Urinary bladder (tissue), 3 donors: ENCODE measurements at regions not wholly inside any gene's neighbourhood (a gene's known extent, or its start where the extent isn't known, plus 50 kb on each side); places are given as distances from the start of the nearest gene placed in this dataset.
"Not testable (repeated sequence)": the region's sequence is repeated elsewhere in the genome, so short reads cannot be mapped to it uniquely, and the experiment has no call there.

Experiments
- DNase-seq: peaks from one replicate; pipeline ENCODE4 v3.0.0-alpha.2; 2015; ENCODE audit errors: extremely low spot score
- H3K27ac ChIP-seq: one replicate; pipeline ENCODE4 v1.5.1; 2013; ENCODE audit warnings: low read depth, mild to moderate bottlenecking, moderate library complexity
- H3K36me3 ChIP-seq: one replicate; pipeline ENCODE4 v1.6.1; 2013; ENCODE audit warnings: mild to moderate bottlenecking, moderate library complexity; ENCODE audit not compliant: insufficient read depth
- H3K4me1 ChIP-seq: one replicate; pipeline ENCODE4 v1.6.1; 2013; ENCODE audit warnings: mild to moderate bottlenecking, moderate library complexity; ENCODE audit not compliant: insufficient read depth
- H3K4me3 ChIP-seq: one replicate; pipeline ENCODE4 v1.5.1; 2013; ENCODE audit warnings: low read depth, low read length
- WGBS: extraction: QIAGEN DNeasy Blood & Tissue Kit; methylation state at CpG from one replicate; pipeline ENCODE4 v1.1.7; 2013; 5-methylcytosine and 5-hydroxymethylcytosine counted together
- donor health status: healthy with polysubstance abuse.
- donor health status: healthy.

- DNase-seq, result no peak
- H3K4me1 ChIP-seq, result no peaks in the 10 kb centered on the region
- WGBS, result 76% methylated on average over 8 of the region's 8 CpGs
- no peak overlapping the region for H3K4me3 ChIP-seq
- no peaks in the 10 kb centered on the region for H3K36me3 ChIP-seq
- no peak overlapping the region for H3K27ac ChIP-seq
Measured at GRCh38 chr17:5741810-5742209, 157.5 kb upstream of the NLRP1 start.

- no peak for DNase-seq
- H3K36me3 ChIP-seq, result no peaks in the 10 kb centered on the region
- WGBS, result 54% methylated on average over 4 of the region's 4 CpGs
Measured at GRCh38 chr17:5745111-5745813, 161.0 kb upstream of the NLRP1 start.

GRCh38 chr17:5747276-5747675, 163.0 kb upstream of the NLRP1 start:
- no peaks in the 10 kb centered on the region for H3K36me3 ChIP-seq

More at GRCh38 chr17:5745111-5745813, 161.0 kb upstream of the NLRP1 start:
- Histone ChIP-seq H3K4me3 (no peak overlapping the region), H3K4me1 (no peaks in the 10 kb centered on the region), H3K27ac (no peak overlapping the region)

GRCh38 chr17:5747964-5748363, 163.7 kb upstream of the NLRP1 start:
- no peak for DNase-seq
- no peaks in the 10 kb centered on the region for H3K36me3 ChIP-seq
- no peak overlapping the region for H3K4me3 ChIP-seq

More at GRCh38 chr17:5747276-5747675, 163.0 kb upstream of the NLRP1 start:
- DNase-seq, result no peak
- no peaks in the 10 kb centered on the region for H3K4me1 ChIP-seq
- WGBS, result 84% methylated on average over 3 of the region's 3 CpGs
- no peak overlapping the region for H3K4me3 ChIP-seq
- H3K27ac ChIP-seq, result no peak overlapping the region

GRCh38 chr17:5753421-5753820, 169.1 kb upstream of the NLRP1 start:
- Histone ChIP-seq H3K4me1 (no peaks in the 10 kb centered on the region), H3K27ac (no peak overlapping the region), H3K4me3 (no peak overlapping the region), H3K36me3 (no peaks in the 10 kb centered on the region)
- 81% methylated on average over 2 of the region's 2 CpGs for WGBS
- DNase-seq, result no peak

More at GRCh38 chr17:5747964-5748363, 163.7 kb upstream of the NLRP1 start:
- WGBS, result 76% methylated on average over 4 of the region's 4 CpGs
- no peaks in the 10 kb centered on the region for H3K4me1 ChIP-seq
- H3K27ac ChIP-seq, result no peak overlapping the region

- no peak overlapping the region for H3K27ac ChIP-seq
- whole genome bisulfite sequencing, result 67% methylated on average over 8 of the region's 8 CpGs
- H3K4me1 ChIP-seq, result no peaks in the 10 kb centered on the region
- no peak for DNase-seq
- no peaks in the 10 kb centered on the region for H3K36me3 ChIP-seq
- no peak overlapping the region for H3K4me3 ChIP-seq
Measured at GRCh38 chr17:5757314-5757907, 173.1 kb upstream of the NLRP1 start.

GRCh38 chr17:5758651-5759050, 174.3 kb upstream of the NLRP1 start:
- Histone ChIP-seq H3K36me3 (no peaks in the 10 kb centered on the region), H3K4me3 (no peak overlapping the region), H3K4me1 (no peaks in the 10 kb centered on the region), H3K27ac (no peak overlapping the region)
- DNase-seq, result no peak

GRCh38 chr17:5759501-5759925, 175.2 kb upstream of the NLRP1 start:
- WGBS, result 51% methylated on average over 8 of the region's 8 CpGs
- H3K4me3 ChIP-seq, result no peak overlapping the region
- no peaks in the 10 kb centered on the region for H3K36me3 ChIP-seq
- H3K4me1 ChIP-seq, result no peaks in the 10 kb centered on the region
- no peak overlapping the region for H3K27ac ChIP-seq
- no peak for DNase-seq

- 63% methylated on average over 2 of the region's 2 CpGs for WGBS
Measured at GRCh38 chr17:5762191-5762590, 177.9 kb upstream of the NLRP1 start.

GRCh38 chr17:5763595-5764306, 179.4 kb upstream of the NLRP1 start:
- no peak for DNase-seq
- no peak overlapping the region for H3K27ac ChIP-seq
- no peaks in the 10 kb centered on the region for H3K4me1 ChIP-seq
- WGBS, result 53% methylated on average over 14 of the region's 14 CpGs
- H3K36me3 ChIP-seq, result no peaks in the 10 kb centered on the region
- no peak overlapping the region for H3K4me3 ChIP-seq

More at GRCh38 chr17:5762191-5762590, 177.9 kb upstream of the NLRP1 start:
- Histone ChIP-seq H3K27ac (no peak overlapping the region), H3K36me3 (no peaks in the 10 kb centered on the region), H3K4me3 (no peak overlapping the region), H3K4me1 (no peaks in the 10 kb centered on the region)
- DNase-seq, result no peak

GRCh38 chr17:5769593-5770354, 185.5 kb upstream of the NLRP1 start:
- no peak overlapping the region for H3K4me3 ChIP-seq
- H3K4me1 ChIP-seq, result no peaks in the 10 kb centered on the region
- DNase-seq, result no peak
- no peak overlapping the region for H3K27ac ChIP-seq
- 37% methylated on average over 13 of the region's 13 CpGs for WGBS
- no peaks in the 10 kb centered on the region for H3K36me3 ChIP-seq

GRCh38 chr17:5770441-5771270, 186.3 kb upstream of the NLRP1 start:
- WGBS, result 6% methylated on average over 17 of the region's 17 CpGs
- no peak overlapping the region for H3K4me3 ChIP-seq
- DNase-seq, result no peak
- no peak overlapping the region for H3K27ac ChIP-seq
- H3K36me3 ChIP-seq, result no peaks in the 10 kb centered on the region
- H3K4me1 ChIP-seq, result no peaks in the 10 kb centered on the region

GRCh38 chr17:5771271-5771577, 186.9 kb upstream of the NLRP1 start:
- H3K36me3 ChIP-seq, H3K4me3 ChIP-seq, DNase-seq, H3K27ac ChIP-seq, H3K4me1 ChIP-seq: not testable (repeated sequence)
- WGBS, result 3% methylated on average over 36 of the region's 36 CpGs
